Lung (tissue), 11 donors: ENCODE measurements at regions not wholly inside any gene's neighbourhood (a gene's known extent, or its start where the extent isn't known, plus 50 kb on each side); places are given as distances from the start of the nearest gene placed in this dataset.
"Not testable (repeated sequence)": the region's sequence is repeated elsewhere in the genome, so short reads cannot be mapped to it uniquely, and the experiment has no call there.

ENCODE experiments used
- ATAC-seq: fragments of 200-7000 bp; cut with Tn5 transposase; one replicate; pipeline ENCODE4 v1.9.1; 2020; ENCODE audit warnings: moderate number of reproducible peaks; ENCODE audit not compliant: insufficient read depth, low FRiP score
- DNase-seq, 3 donors: peaks; one replicate each; pipeline ENCODE4 v3.0.0-alpha.2; 2013 to 2017
- H3K27ac ChIP-seq, 2 donors: one replicate each; pipeline ENCODE4 v1.5.1; 2013; ENCODE audit warnings: mild to moderate bottlenecking in 2 of 2, moderate library complexity in 2 of 2, control low read depth in 1 of 2, inconsistent platforms in 1 of 2, low read depth in 1 of 2, low read length in 1 of 2
- H3K27me3 ChIP-seq, 3 donors: one replicate each; pipeline ENCODE4 v1.5.1; 2013; ENCODE audit warnings: low read length in 2 of 3; ENCODE audit not compliant: control insufficient read depth in 3 of 3, insufficient read depth in 3 of 3
- H3K36me3 ChIP-seq, 4 donors: one replicate each; pipeline ENCODE4 v1.5.1; 2013; ENCODE audit warnings: low read length in 4 of 4, mild to moderate bottlenecking in 1 of 4, moderate library complexity in 1 of 4; ENCODE audit not compliant: control insufficient read depth in 4 of 4, insufficient read depth in 4 of 4
- H3K4me1 ChIP-seq, 5 donors: one replicate each; pipeline ENCODE4 v1.5.1; 2013; ENCODE audit warnings: low read length in 5 of 5, mild to moderate bottlenecking in 2 of 5, moderate library complexity in 1 of 5; ENCODE audit not compliant: control insufficient read depth in 5 of 5, insufficient read depth in 5 of 5
- H3K4me3 ChIP-seq: one replicate; pipeline ENCODE4 v1.5.1; 2013; ENCODE audit warnings: mild to moderate bottlenecking, control low read depth, moderate library complexity
- H3K9ac ChIP-seq, 2 donors: one replicate each; pipeline ENCODE4 v1.5.1; 2013; ENCODE audit warnings: low read length in 2 of 2, control low read depth in 1 of 2; ENCODE audit not compliant: insufficient read depth in 1 of 2
- H3K9me3 ChIP-seq, 4 donors: one replicate each; pipeline ENCODE4 v1.5.1; 2013; ENCODE audit warnings: low read length in 3 of 4, mild to moderate bottlenecking in 1 of 4, moderate library complexity in 1 of 4; ENCODE audit not compliant: control insufficient read depth in 4 of 4, insufficient read depth in 3 of 4
- CTCF ChIP-seq: IDR thresholded peaks from 2 replicates; pipeline ENCODE4 v1.5.1; 2012; ENCODE audit warnings: mild to moderate bottlenecking; ENCODE audit errors: control extremely low read depth, extremely low read depth
- WGBS, 2 donors: extraction: QIAGEN DNeasy Blood & Tissue Kit; methylation state at CpG; one replicate each; pipeline ENCODE4 v1.1.7; 2013; 5-methylcytosine and 5-hydroxymethylcytosine counted together
- donor health status: control.
- donor health status: control.
- donor health status: Bipolar disorder and iron deficiency.
- donor health status: healthy.
- donor health status: DM: yes; HTN: yes; CAD: no.

GRCh38 chr19:23557381-23557780 lies 129.6 kb downstream of the ZNF675 start:
- TF ChIP-seq CTCF, result no peak
- Histone ChIP-seq H3K27me3 (no peaks in the 10 kb centered on the region), H3K36me3 (no peaks in the 10 kb centered on the region), H3K9me3 (peaks cover 0 to 20% (median 5%) of the 10 kb centered on the region in 4 donors), H3K4me3 (no peak overlapping the region), H3K4me1 (no peaks in the 10 kb centered on the region), H3K27ac (no peak overlapping the region), H3K9ac (no peak overlapping the region)
- no peak for DNase-seq
- ATAC-seq, result no peak
- 78 to 85% methylated on average over 5 of the region's 5 CpGs for WGBS, 2 donors

- no peaks in the 10 kb centered on the region for H3K27me3 ChIP-seq
- peaks cover 0 to 10% (median 2%) of the 10 kb centered on the region in 4 donors for H3K9me3 ChIP-seq
- ATAC-seq (no peak), DNase-seq (no peak)
- no peaks in the 10 kb centered on the region for H3K4me1 ChIP-seq
- H3K36me3 ChIP-seq, result no peaks in the 10 kb centered on the region
- no peak overlapping the region for H3K9ac ChIP-seq
- 72 to 73% methylated on average over 1 of the region's 1 CpG for WGBS, 2 donors
- no peak overlapping the region for H3K4me3 ChIP-seq
- no peak overlapping the region for H3K27ac ChIP-seq
- TF ChIP-seq CTCF, result no peak
Observed at GRCh38 chr19:23554548-23554947, 132.5 kb downstream of the ZNF675 start.

GRCh38 chr19:23550102-23550501 lies 136.9 kb downstream of the ZNF675 start:
- not testable (repeated sequence) for H3K4me3 ChIP-seq, ATAC-seq, H3K9ac ChIP-seq, H3K27me3 ChIP-seq, DNase-seq, H3K4me1 ChIP-seq, H3K27ac ChIP-seq, H3K36me3 ChIP-seq
- WGBS, 2 donors, result 80 to 87% methylated on average over 2 of the region's 2 CpGs
- peaks cover 0 to 20% (median 3%) of the 10 kb centered on the region in 4 donors for H3K9me3 ChIP-seq

- Histone ChIP-seq H3K27ac (no peak overlapping the region), H3K36me3 (no peaks in the 10 kb centered on the region), H3K27me3 (no peaks in the 10 kb centered on the region), H3K4me3 (no peak overlapping the region), H3K9ac (no peak overlapping the region), H3K9me3 (peaks cover 0 to 25% (median 4%) of the 10 kb centered on the region in 4 donors), H3K4me1 (no peaks in the 10 kb centered on the region)
- no peak for TF ChIP-seq CTCF
- DNase-seq (no peak), ATAC-seq (no peak)
- WGBS, 2 donors, result 82 to 85% methylated on average over 11 of the region's 11 CpGs
Observed at GRCh38 chr19:23547816-23548430, 139.1 kb downstream of the ZNF675 start.
